ENCODE measurements at regions not wholly inside any gene's neighbourhood (a gene's known extent, or its start where the extent isn't known, plus 50 kb on each side); places are given as distances from the start of the nearest gene placed in this dataset.

DNA sequence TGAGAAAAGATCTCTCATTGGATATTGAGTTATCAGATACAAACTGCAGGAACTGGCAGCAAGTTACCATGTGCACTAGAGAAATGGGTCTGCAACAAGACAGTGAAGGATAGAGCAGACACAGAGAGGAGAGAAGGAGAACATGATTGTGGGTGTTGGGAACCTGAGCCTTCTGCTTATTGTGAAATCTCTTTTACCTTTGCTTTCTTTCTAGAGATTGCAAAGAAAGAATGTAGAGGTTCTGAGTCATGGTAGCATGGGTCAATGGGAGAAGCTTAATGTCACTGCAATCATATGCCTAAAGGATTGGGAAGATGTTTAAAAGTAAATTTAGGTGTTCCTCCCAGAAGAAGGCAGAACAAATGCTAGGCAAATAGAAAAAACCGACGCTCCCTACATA, 821.4 kb downstream of the CCSER2 start:
- Histone ChIP-seq H3K9me3 (ENCODE audit: control insufficient read depth, insufficient read depth, low read length) (no peaks in the 10 kb centered on the region), H3K36me3 (ENCODE audit: insufficient read depth, low read length) (no peaks in the 10 kb centered on the region), H3K9ac (ENCODE audit: low read depth, low read length) (no peak overlapping the region), H3K4me1 (ENCODE audit: insufficient read depth, low read length) (peaks cover 15% of the 10 kb centered on the region; the same call in 1 of the 2 replicates)

DNA sequence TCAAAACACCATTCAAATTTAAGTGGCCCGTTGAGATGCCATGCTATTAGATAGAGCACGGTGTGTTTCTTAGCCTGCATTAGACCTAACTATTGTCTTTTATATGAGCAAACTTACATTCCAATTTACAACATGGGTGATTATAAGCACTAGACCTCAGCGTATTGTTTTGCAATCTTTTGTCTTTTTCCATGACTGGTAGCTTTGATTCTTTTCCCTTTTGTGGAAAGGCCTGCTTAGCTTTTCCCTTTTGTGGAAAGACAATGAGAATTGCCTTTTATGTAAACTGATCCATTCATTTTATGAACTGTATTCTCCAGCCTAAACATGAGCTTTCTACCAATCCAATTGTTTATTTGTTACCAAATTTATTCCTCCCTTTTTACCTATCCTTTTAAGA, 823.1 kb downstream of the CCSER2 start:
- H3K9ac ChIP-seq (ENCODE audit: low read depth, low read length) = no peak overlapping the region
- no peaks in the 10 kb centered on the region for H3K36me3 ChIP-seq (ENCODE audit: insufficient read depth, low read length)
- no peaks in the 10 kb centered on the region for H3K9me3 ChIP-seq (ENCODE audit: control insufficient read depth, insufficient read depth, low read length)
- H3K4me1 ChIP-seq (ENCODE audit: insufficient read depth, low read length) = peaks cover 15% of the 10 kb centered on the region; the same call in 1 of the 2 replicates

DNA sequence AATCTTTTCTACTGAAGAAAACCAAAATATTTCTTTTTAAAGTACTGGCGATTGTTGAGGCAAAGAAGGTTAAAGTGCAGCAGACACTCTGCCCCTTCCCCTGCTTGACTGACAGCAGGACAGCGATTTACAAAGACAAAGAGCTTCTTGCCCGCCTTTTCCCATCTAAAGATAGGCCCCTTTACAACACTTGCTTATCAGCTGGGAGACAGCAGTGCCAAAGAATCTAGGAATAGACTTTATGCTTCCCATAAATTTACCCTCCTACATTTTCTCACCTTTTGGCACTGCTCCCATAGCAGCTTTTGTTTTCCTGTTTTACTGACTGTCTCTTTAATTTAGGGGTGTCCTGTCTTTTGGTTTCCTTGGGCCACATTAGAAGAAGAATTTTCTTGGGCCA, 824.1 kb downstream of the CCSER2 start:
- H3K4me1 ChIP-seq (ENCODE audit: insufficient read depth, low read length) = peaks cover 15% of the 10 kb centered on the region; the same call in 1 of the 2 replicates
- H3K9ac ChIP-seq (ENCODE audit: low read depth, low read length) = no peak overlapping the region
- no peaks in the 10 kb centered on the region for H3K9me3 ChIP-seq (ENCODE audit: control insufficient read depth, insufficient read depth, low read length)
- H3K36me3 ChIP-seq (ENCODE audit: insufficient read depth, low read length) = no peaks in the 10 kb centered on the region

- no peaks in the 10 kb centered on the region for H3K36me3 ChIP-seq (ENCODE audit: insufficient read depth, low read length)
- H3K9ac ChIP-seq (ENCODE audit: low read depth, low read length) = no peak overlapping the region
- H3K9me3 ChIP-seq (ENCODE audit: control insufficient read depth, insufficient read depth, low read length) = no peaks in the 10 kb centered on the region
- peaks cover 15% of the 10 kb centered on the region; the same call in 1 of the 2 replicates for H3K4me1 ChIP-seq (ENCODE audit: insufficient read depth, low read length)
These were observed 824.5 kb downstream of the CCSER2 start for GRCh38 chr10:85152911-85153310.

GRCh38 chr10:85157206-85157605, 828.8 kb downstream of the CCSER2 start:
- H3K9me3 ChIP-seq (ENCODE audit: control insufficient read depth, insufficient read depth, low read length) = no peaks in the 10 kb centered on the region
- peaks cover 3% of the 10 kb centered on the region; the same call in 1 of the 2 replicates for H3K4me1 ChIP-seq (ENCODE audit: insufficient read depth, low read length)
- H3K36me3 ChIP-seq (ENCODE audit: insufficient read depth, low read length) = no peaks in the 10 kb centered on the region
- no peak overlapping the region for H3K9ac ChIP-seq (ENCODE audit: low read depth, low read length)

DNA sequence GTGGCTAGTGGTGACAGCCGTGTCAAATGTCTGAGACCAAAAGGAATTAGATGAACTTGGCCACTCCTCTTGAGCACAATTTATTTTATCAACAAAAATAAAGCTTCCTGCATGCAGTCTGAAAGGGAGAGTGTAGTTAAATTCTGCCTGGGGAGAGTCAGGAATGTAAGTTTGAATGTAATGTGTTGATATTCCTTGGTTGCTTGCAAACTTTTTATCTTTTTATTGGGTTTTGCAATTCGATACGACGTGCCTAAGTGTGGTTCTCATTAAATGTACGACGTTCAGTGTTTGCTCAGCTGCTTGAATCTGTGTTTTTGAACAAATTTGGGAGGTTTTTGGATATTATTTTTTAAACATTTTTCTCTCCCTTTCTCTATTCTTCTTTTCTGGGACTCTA, 839.9 kb downstream of the CCSER2 start:
- H3K9ac ChIP-seq (ENCODE audit: low read depth, low read length) = no peak overlapping the region
- no peaks in the 10 kb centered on the region for H3K4me1 ChIP-seq (ENCODE audit: insufficient read depth, low read length)
- no peaks in the 10 kb centered on the region for H3K36me3 ChIP-seq (ENCODE audit: insufficient read depth, low read length)
- no peaks in the 10 kb centered on the region for H3K9me3 ChIP-seq (ENCODE audit: control insufficient read depth, insufficient read depth, low read length)

- Histone ChIP-seq H3K4me1 (ENCODE audit: insufficient read depth, low read length) (no peaks in the 10 kb centered on the region), H3K9ac (ENCODE audit: low read depth, low read length) (no peak overlapping the region), H3K9me3 (ENCODE audit: control insufficient read depth, insufficient read depth, low read length) (no peaks in the 10 kb centered on the region), H3K36me3 (ENCODE audit: insufficient read depth, low read length) (no peaks in the 10 kb centered on the region)
These were observed 841.6 kb downstream of the CCSER2 start for GRCh38 chr10:85170026-85170425.

DNA sequence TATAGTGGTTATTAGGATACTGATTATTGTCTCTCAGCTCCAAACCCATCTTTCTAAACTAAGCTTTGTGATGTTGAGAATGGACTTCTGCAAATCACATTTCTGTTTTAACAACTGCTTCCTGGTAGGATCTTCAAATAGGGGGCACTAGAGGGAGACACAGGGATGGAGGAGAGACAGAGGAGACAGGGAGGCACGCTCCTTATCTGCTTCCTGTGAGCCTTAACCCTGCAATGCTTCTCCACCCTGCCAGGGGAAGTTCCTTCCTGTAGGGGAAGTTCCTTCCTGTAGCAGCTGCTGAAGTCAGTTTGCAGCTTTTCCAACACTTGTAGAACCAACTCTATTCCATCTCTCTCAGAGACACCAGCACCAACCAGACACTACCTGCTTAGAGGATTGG, 847.2 kb downstream of the CCSER2 start:
- Histone ChIP-seq H3K4me1 (ENCODE audit: insufficient read depth, low read length) (no peaks in the 10 kb centered on the region), H3K36me3 (ENCODE audit: insufficient read depth, low read length) (no peaks in the 10 kb centered on the region), H3K9ac (ENCODE audit: low read depth, low read length) (no peak overlapping the region), H3K9me3 (ENCODE audit: control insufficient read depth, insufficient read depth, low read length) (no peaks in the 10 kb centered on the region)

- H3K36me3 ChIP-seq (ENCODE audit: insufficient read depth, low read length) = no peaks in the 10 kb centered on the region
These were observed 849.4 kb downstream of the CCSER2 start for GRCh38 chr10:85177767-85178166.

DNA sequence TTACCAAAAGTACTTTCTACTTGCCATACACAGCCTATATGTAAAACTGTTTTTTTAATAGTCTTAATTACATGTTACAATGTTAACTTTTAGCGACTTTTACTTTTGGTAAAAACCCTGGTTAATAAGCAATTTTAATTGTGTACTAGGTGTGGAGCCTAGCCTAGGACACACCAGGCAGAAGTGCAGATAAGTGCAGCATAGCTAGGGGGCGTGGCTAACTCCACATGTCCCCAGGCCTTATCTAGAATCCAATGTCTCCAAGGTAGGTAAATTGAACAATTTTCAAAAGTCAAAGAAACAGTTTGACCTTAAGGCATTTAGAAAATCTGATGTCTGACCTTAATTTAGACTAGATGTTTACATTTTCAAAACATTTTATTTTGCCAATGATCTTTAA, 858.7 kb downstream of the CCSER2 start:
- Histone ChIP-seq H3K4me1 (ENCODE audit: insufficient read depth, low read length) (no peaks in the 10 kb centered on the region), H3K9ac (ENCODE audit: low read depth, low read length) (no peak overlapping the region), H3K36me3 (ENCODE audit: insufficient read depth, low read length) (no peaks in the 10 kb centered on the region; the same call in 1 of the 2 replicates), H3K9me3 (ENCODE audit: control insufficient read depth, insufficient read depth, low read length) (no peaks in the 10 kb centered on the region)

More at GRCh38 chr10:85177767-85178166, 849.4 kb downstream of the CCSER2 start:
- no peaks in the 10 kb centered on the region for H3K4me1 ChIP-seq (ENCODE audit: insufficient read depth, low read length)
- H3K9ac ChIP-seq (ENCODE audit: low read depth, low read length) = no peak overlapping the region
- H3K9me3 ChIP-seq (ENCODE audit: control insufficient read depth, insufficient read depth, low read length) = no peaks in the 10 kb centered on the region

DNA sequence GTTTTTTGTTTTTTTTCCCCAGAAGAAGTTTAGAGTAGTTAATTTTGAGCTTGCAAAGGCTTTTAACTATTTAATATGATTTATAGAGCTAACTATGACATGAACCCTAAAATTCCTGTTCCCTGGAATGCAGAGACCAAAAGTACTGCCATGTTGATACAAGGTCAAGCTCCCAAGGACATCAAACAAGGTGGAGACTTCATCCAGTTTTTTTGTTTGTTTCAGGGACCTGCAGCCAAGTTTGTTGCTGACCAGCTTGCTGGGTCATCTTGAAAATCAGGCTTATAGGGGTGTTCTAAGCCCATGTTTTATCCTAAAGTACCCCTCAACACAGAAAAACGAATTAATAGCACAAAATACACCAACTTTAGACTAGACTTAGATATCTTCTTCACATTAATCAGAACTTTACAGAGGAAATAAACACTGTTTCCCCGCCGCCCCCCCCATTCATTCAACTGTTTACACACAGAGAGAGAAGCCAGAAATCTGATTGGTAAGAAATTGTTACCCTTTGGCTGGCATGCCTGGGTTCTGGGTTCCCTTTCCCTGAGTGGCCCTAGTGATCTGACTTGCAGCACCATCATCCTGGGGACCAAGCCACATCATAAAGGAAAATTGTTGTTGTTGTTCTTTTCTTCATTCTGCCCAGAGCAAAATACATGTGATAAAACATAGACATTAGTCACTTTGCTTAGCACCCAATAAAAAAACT, 860.5 kb downstream of the CCSER2 start:
- H3K36me3 ChIP-seq (ENCODE audit: insufficient read depth, low read length) = no peaks in the 10 kb centered on the region; the same call in 1 of the 2 replicates
- no peaks in the 10 kb centered on the region for H3K4me1 ChIP-seq (ENCODE audit: insufficient read depth, low read length)
- no peak overlapping the region for H3K9ac ChIP-seq (ENCODE audit: low read depth, low read length)
- H3K9me3 ChIP-seq (ENCODE audit: control insufficient read depth, insufficient read depth, low read length) = no peaks in the 10 kb centered on the region

GRCh38 chr10:85193796-85194195, 865.4 kb downstream of the CCSER2 start:
- Histone ChIP-seq H3K9me3 (ENCODE audit: control insufficient read depth, insufficient read depth, low read length) (no peaks in the 10 kb centered on the region), H3K36me3 (ENCODE audit: insufficient read depth, low read length) (no peaks in the 10 kb centered on the region; the same call in 1 of the 2 replicates), H3K9ac (ENCODE audit: low read depth, low read length) (no peak overlapping the region), H3K4me1 (ENCODE audit: insufficient read depth, low read length) (no peaks in the 10 kb centered on the region)

- Histone ChIP-seq H3K36me3 (ENCODE audit: insufficient read depth, low read length) (no peaks in the 10 kb centered on the region; the same call in 1 of the 2 replicates), H3K9me3 (ENCODE audit: control insufficient read depth, insufficient read depth, low read length) (no peaks in the 10 kb centered on the region), H3K9ac (ENCODE audit: low read depth, low read length) (no peak overlapping the region), H3K4me1 (ENCODE audit: insufficient read depth, low read length) (no peaks in the 10 kb centered on the region)
These were observed 866.3 kb downstream of the CCSER2 start for GRCh38 chr10:85194706-85195105.

- no peak overlapping the region for H3K9ac ChIP-seq (ENCODE audit: low read depth, low read length)
These were observed 867.2 kb downstream of the CCSER2 start for GRCh38 chr10:85195596-85195995.

GRCh38 chr10:85204814-85205213, 876.4 kb downstream of the CCSER2 start:
- Histone ChIP-seq H3K9me3 (ENCODE audit: control insufficient read depth, insufficient read depth, low read length) (no peaks in the 10 kb centered on the region), H3K36me3 (ENCODE audit: insufficient read depth, low read length) (no peaks in the 10 kb centered on the region), H3K9ac (ENCODE audit: low read depth, low read length) (no peak overlapping the region), H3K4me1 (ENCODE audit: insufficient read depth, low read length) (no peaks in the 10 kb centered on the region)

More at GRCh38 chr10:85195596-85195995, 867.2 kb downstream of the CCSER2 start:
- Histone ChIP-seq H3K36me3 (ENCODE audit: insufficient read depth, low read length) (no peaks in the 10 kb centered on the region), H3K4me1 (ENCODE audit: insufficient read depth, low read length) (no peaks in the 10 kb centered on the region), H3K9me3 (ENCODE audit: control insufficient read depth, insufficient read depth, low read length) (no peaks in the 10 kb centered on the region)

All from ES-I3 (cell line).